ENCODE measurements at regions not wholly inside any gene's neighbourhood (a gene's known extent, or its start where the extent isn't known, plus 50 kb on each side); places are given as distances from the start of the nearest gene placed in this dataset.

GRCh38 chr6:91412532-91412931 is 825.7 kb upstream of the MAP3K7 start:
- no peak overlapping the region for H3K27ac ChIP-seq
- no peaks in the 10 kb centered on the region for H3K27me3 ChIP-seq
- H3K4me3 ChIP-seq, result no peak overlapping the region
- TF ChIP-seq, protein P1, sequence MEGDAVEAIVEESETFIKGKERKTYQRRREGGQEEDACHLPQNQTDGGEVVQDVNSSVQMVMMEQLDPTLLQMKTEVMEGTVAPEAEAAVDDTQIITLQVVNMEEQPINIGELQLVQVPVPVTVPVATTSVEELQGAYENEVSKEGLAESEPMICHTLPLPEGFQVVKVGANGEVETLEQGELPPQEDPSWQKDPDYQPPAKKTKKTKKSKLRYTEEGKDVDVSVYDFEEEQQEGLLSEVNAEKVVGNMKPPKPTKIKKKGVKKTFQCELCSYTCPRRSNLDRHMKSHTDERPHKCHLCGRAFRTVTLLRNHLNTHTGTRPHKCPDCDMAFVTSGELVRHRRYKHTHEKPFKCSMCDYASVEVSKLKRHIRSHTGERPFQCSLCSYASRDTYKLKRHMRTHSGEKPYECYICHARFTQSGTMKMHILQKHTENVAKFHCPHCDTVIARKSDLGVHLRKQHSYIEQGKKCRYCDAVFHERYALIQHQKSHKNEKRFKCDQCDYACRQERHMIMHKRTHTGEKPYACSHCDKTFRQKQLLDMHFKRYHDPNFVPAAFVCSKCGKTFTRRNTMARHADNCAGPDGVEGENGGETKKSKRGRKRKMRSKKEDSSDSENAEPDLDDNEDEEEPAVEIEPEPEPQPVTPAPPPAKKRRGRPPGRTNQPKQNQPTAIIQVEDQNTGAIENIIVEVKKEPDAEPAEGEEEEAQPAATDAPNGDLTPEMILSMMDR (IDR thresholded peaks at IDR 0.05), result no peak
- no peaks in the 10 kb centered on the region for H3K4me1 ChIP-seq
- DNase-seq (no peak), ATAC-seq (no peak)
- no peaks in the 10 kb centered on the region for H3K36me3 ChIP-seq
- intact Hi-C loops (cut with DNase I), result no loop called here
- H3K9me3 ChIP-seq, result no peaks in the 10 kb centered on the region

DNA sequence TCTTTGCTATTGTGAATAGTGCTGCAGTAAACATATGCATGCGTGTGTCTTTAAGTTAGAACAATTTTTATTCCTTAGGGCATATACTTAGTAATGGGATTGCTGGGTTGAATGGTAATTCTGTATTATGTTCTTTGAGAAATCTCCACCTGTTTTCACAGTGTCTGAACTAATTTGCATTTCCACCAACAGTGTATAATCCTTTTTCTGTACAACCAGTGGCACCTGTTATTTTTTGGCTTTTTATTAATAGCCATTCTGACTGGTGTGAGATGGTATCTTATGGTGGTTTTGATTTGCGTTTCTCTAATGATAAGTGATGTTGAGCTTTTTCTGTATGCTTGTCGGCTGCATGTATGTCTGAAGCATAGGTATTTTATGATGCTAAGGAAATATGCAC is 820.8 kb upstream of the MAP3K7 start:
- H3K36me3 ChIP-seq, result no peaks in the 10 kb centered on the region
- no peaks in the 10 kb centered on the region for H3K9me3 ChIP-seq
- intact Hi-C loops (cut with DNase I), result no loop called here
- ATAC-seq (no peak), DNase-seq (no peak)
- no peaks in the 10 kb centered on the region for H3K4me1 ChIP-seq
- H3K4me3 ChIP-seq, result no peak overlapping the region
- H3K27ac ChIP-seq, result no peak overlapping the region
- TF ChIP-seq, protein P1 (IDR thresholded peaks at IDR 0.05), result no peak
- no peaks in the 10 kb centered on the region for H3K27me3 ChIP-seq

GRCh38 chr6:91392951-91393350 is 806.1 kb upstream of the MAP3K7 start:
- DNase-seq (no peak), ATAC-seq (no peak)
- no peak overlapping the region for H3K4me3 ChIP-seq
- no peaks in the 10 kb centered on the region for H3K36me3 ChIP-seq
- TF ChIP-seq, protein P1 (IDR thresholded peaks at IDR 0.05), result no peak
- H3K9me3 ChIP-seq, result peaks cover 6% of the 10 kb centered on the region
- intact Hi-C loops (cut with DNase I), result no loop called here
- no peaks in the 10 kb centered on the region for H3K4me1 ChIP-seq
- no peaks in the 10 kb centered on the region for H3K27me3 ChIP-seq
- H3K27ac ChIP-seq, result no peak overlapping the region

DNA sequence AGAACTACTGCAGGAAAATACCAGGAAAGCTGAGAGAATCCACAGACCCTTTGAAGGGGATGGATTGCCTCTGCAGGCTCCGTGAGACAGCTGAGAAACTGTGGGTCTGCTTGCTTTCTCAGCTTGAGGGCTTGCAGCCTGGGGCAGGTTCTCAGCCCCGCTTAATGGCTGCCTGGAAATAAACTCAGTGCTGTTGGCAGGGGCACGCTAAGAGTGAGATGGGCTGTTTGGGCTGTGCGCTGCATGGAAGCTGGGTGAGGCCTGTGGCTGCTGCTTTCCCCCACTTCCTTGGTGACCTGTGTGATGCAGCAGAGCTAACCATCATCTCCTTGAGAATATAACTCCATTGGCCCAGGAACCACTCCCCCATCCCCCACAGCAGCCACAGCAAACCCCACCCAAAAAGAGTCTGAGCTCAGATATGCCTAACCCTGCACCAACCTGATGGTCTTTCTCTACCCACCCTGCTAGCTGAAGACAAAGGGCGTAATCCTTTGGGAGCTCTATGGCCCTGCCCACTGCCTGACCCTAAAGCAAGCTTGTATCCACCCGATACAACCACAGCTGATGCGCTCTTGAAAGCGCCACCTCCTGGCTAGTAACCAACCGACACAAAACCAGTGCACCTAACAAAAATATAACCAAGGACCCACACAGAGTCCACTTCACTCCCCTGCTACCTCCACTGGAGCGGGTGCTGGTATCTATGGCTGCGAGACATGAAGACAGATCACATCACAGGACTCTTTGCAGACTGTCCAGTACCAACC is 800.6 kb upstream of the MAP3K7 start:
- TF ChIP-seq, protein P1 (IDR thresholded peaks at IDR 0.05), result no peak
- no peak for ATAC-seq
- Histone ChIP-seq H3K4me1 (no peaks in the 10 kb centered on the region), H3K27me3 (no peaks in the 10 kb centered on the region), H3K4me3 (no peak overlapping the region), H3K36me3 (no peaks in the 10 kb centered on the region), H3K27ac (no peak overlapping the region), H3K9me3 (peaks cover 6% of the 10 kb centered on the region)
- intact Hi-C loops (cut with DNase I), result no loop called here
- DNase-seq, result no peak

- H3K27ac ChIP-seq, result no peak overlapping the region
- DNase-seq (no peak), ATAC-seq (no peak)
- no peak overlapping the region for H3K4me3 ChIP-seq
- no peaks in the 10 kb centered on the region for H3K27me3 ChIP-seq
- no peaks in the 10 kb centered on the region for H3K36me3 ChIP-seq
- TF ChIP-seq, protein P1 (IDR thresholded peaks at IDR 0.05), result no peak
- H3K9me3 ChIP-seq, result peaks cover 6% of the 10 kb centered on the region
- no peaks in the 10 kb centered on the region for H3K4me1 ChIP-seq
- intact Hi-C loops (cut with DNase I), result no loop called here
These were observed 799.3 kb upstream of the MAP3K7 start for GRCh38 chr6:91386204-91386603.

DNA sequence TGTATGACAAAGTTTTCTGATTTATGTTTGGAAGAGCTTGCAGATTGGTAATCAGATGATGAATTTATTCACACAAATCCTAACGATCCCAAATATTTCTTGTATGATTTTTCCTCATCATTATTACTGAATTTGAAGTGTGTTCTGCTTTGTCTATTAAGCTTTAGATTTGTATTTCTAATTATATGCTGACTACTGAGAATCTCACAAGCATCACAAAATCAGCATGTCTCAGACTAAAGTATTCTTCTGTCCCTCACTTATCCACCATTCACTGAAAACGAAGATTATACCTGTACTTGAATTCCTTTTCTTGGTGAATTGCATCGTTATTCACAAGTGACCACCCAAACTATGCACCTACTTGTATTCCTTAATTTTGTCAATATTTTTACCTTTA is 796.3 kb upstream of the MAP3K7 start:
- no peaks in the 10 kb centered on the region for H3K27me3 ChIP-seq
- no peaks in the 10 kb centered on the region for H3K9me3 ChIP-seq
- intact Hi-C loops (cut with DNase I), result no loop called here
- H3K27ac ChIP-seq, result no peak overlapping the region
- TF ChIP-seq, protein P1 (IDR thresholded peaks at IDR 0.05), result no peak
- no peak for DNase-seq
- no peaks in the 10 kb centered on the region for H3K4me1 ChIP-seq
- no peak for ATAC-seq
- H3K36me3 ChIP-seq, result no peaks in the 10 kb centered on the region
- H3K4me3 ChIP-seq, result no peak overlapping the region

Measured in upper lobe of right lung (tissue), 1 donor.